HG03439 (cell line): ENCODE measurements at regions not wholly inside any gene's neighbourhood (a gene's known extent, or its start where the extent isn't known, plus 50 kb on each side); places are given as distances from the start of the nearest gene placed in this dataset.

Source experiments
- ATAC-seq: cut with Tn5 transposase; IDR thresholded peaks from one replicate; pipeline ENCODE4 v1.9.1; 2021; ENCODE audit warnings: mild to moderate bottlenecking, moderate library complexity; ENCODE audit not compliant: unreplicated experiment

GRCh38 chr1:59076612-59077011 lies 220.3 kb upstream of the FGGY start:
- no peak for ATAC-seq

GRCh38 chr1:59077466-59078069 lies 219.3 kb upstream of the FGGY start:
- ATAC-seq = no peak

GRCh38 chr1:59078070-59078800 lies 218.7 kb upstream of the FGGY start:
- no peak for ATAC-seq

GRCh38 chr1:59078866-59079265 lies 218.0 kb upstream of the FGGY start:
- no peak for ATAC-seq

- ATAC-seq = no peak
Measured at GRCh38 chr1:59079434-59080140, 217.3 kb upstream of the FGGY start.

GRCh38 chr1:59081181-59081580 lies 215.7 kb upstream of the FGGY start:
- no peak for ATAC-seq

GRCh38 chr1:59081795-59082194 lies 215.1 kb upstream of the FGGY start:
- no peak for ATAC-seq

- no peak for ATAC-seq
Measured at GRCh38 chr1:59083946-59084865, 212.7 kb upstream of the FGGY start.

- ATAC-seq = no peak
Measured at GRCh38 chr1:59085101-59085500, 211.8 kb upstream of the FGGY start.

- no peak for ATAC-seq
Measured at GRCh38 chr1:59089036-59089798, 207.7 kb upstream of the FGGY start.

GRCh38 chr1:59089922-59090457 lies 206.9 kb upstream of the FGGY start:
- ATAC-seq = no peak

GRCh38 chr1:59092126-59092525 lies 204.8 kb upstream of the FGGY start:
- ATAC-seq = no peak

GRCh38 chr1:59094001-59094400 lies 202.9 kb upstream of the FGGY start:
- no peak for ATAC-seq

GRCh38 chr1:59096501-59096900 lies 200.4 kb upstream of the FGGY start:
- ATAC-seq = no peak

GRCh38 chr1:59098655-59099054 lies 198.2 kb upstream of the FGGY start:
- ATAC-seq = no peak

GRCh38 chr1:59100708-59101374 lies 196.1 kb upstream of the FGGY start:
- no peak for ATAC-seq

- no peak for ATAC-seq
Measured at GRCh38 chr1:59101518-59101917, 195.4 kb upstream of the FGGY start.

GRCh38 chr1:59103457-59103856 lies 193.4 kb upstream of the FGGY start:
- no peak for ATAC-seq

GRCh38 chr1:59104191-59104760 lies 192.6 kb upstream of the FGGY start:
- no peak for ATAC-seq
